Activated CD4-positive, alpha-beta T cell treated with anti-CD3 and anti-CD28 coated beads for 36 hours (primary cell): ENCODE measurements at regions not wholly inside any gene's neighbourhood (a gene's known extent, or its start where the extent isn't known, plus 50 kb on each side); places are given as distances from the start of the nearest gene placed in this dataset.

Experiments used
- ATAC-seq: fragments of 200-7000 bp; cut with Tn5 transposase; one replicate; pipeline ENCODE4 v1.10.0; 2021; ENCODE audit warnings: mild to moderate bottlenecking, moderate library complexity
- CTCF ChIA-PET: fragments of 350-600 bp; sonication (Branson Sonifier 250); formaldehyde crosslinking; loops from one replicate; lab custom pipeline; 2021; ENCODE audit warnings: antibody characterized with exemption; lab: Charles Lee
- POLR2A ChIA-PET: fragments of 350-600 bp; sonication (Branson Sonifier 250); formaldehyde crosslinking; loops from one replicate; lab custom pipeline; 2021; ENCODE audit warnings: antibody characterized with exemption, inconsistent platforms; lab: Charles Lee
- DNase-seq: peaks from one replicate; pipeline ENCODE4 v3.0.0-alpha.2; 2020
- H3K27ac Mint-ChIP-seq: one replicate; pipeline ENCODE4 v1.8.0; 2021; ENCODE audit warnings: mixed read lengths
- H3K27me3 Mint-ChIP-seq: one replicate; pipeline ENCODE4 v1.8.0; 2021; ENCODE audit warnings: mixed read lengths
- H3K36me3 Mint-ChIP-seq: one replicate; pipeline ENCODE4 v1.8.0; 2021; ENCODE audit warnings: low read depth, mixed read lengths
- H3K4me1 Mint-ChIP-seq: one replicate; pipeline ENCODE4 v1.8.0; 2021; ENCODE audit warnings: mixed read lengths
- H3K4me3 Mint-ChIP-seq: one replicate; pipeline ENCODE4 v1.8.0; 2021; ENCODE audit warnings: mild to moderate bottlenecking, moderate library complexity, mixed read lengths
- H3K9me3 Mint-ChIP-seq: one replicate; pipeline ENCODE4 v1.8.0; 2021; ENCODE audit warnings: low read depth, mixed read lengths
- intact Hi-C, 2 experiments: fragments of 100-400 bp; cut with DNase I in 1 of 2; cut with micrococcal nuclease in 1 of 2; formaldehyde crosslinking; loops; one replicate each; pipeline versions ENCODE4 v1.14.2 to v1.15.1; 2022 to 2024; cut with DNase I, micrococcal nuclease

GRCh38 chr2:46850742-46851141, 64.9 kb downstream of the MCFD2 start:
- ChIA-PET CTCF (no interaction called here), POLR2A (no interaction called here)
- no peak for ATAC-seq
- no peak for DNase-seq
- intact Hi-C loops = no loop called here
- Mint-ChIP-seq H3K27me3 (no peaks in the 10 kb centered on the region), H3K9me3 (no peaks in the 10 kb centered on the region), H3K36me3 (no peaks in the 10 kb centered on the region), H3K27ac (no peak overlapping the region), H3K4me3 (no peak overlapping the region), H3K4me1 (no peaks in the 10 kb centered on the region)

DNA sequence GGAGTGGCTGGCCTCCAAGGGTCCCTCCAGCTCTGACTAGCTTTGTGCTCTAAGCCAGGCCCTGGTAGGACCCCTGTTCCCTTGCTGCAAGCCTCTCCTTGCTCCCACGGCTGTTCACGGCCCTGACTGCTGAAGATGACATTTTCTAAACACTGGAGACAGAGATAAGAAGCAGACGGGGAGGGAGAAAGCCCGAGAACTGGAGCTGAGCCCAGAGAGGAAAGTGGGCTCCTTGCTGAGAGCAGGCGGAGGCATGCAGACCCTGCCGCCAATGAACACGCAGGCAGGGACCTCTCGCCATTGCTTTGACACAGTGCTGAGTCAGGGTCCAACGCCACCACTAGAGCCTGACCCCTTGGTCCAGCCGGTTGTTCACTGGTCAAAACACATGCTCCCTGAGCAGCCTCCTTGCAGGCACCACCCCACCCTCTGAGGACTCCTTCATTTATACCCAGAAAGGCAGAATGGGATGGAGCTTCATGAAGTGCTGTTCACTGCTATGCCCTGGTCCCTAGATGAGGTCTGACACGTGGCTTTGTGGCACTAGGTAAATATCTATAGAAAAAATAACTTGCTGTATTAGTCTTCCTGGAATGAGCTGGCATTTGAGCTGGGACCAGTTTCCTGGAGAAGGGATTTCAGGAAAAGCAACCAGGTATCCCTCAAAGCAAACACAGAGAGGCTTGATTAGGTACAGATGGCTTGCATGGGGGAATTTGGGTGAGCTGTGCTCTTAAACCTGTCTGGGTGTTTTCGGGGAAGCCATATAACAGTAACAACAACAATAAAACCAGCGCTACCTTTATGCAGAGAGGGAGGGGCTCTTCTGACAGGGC, 65.7 kb downstream of the MCFD2 start:
- POLR2A ChIA-PET = no interaction called here
- CTCF ChIA-PET = no interaction called here
- intact Hi-C loops = no loop called here

GRCh38 chr2:46849046-46849715, 66.4 kb downstream of the MCFD2 start:
- Mint-ChIP-seq H3K9me3 (no peaks in the 10 kb centered on the region), H3K4me1 (no peaks in the 10 kb centered on the region), H3K36me3 (no peaks in the 10 kb centered on the region), H3K4me3 (no peak overlapping the region), H3K27me3 (no peaks in the 10 kb centered on the region), H3K27ac (no peak overlapping the region)
- CTCF ChIA-PET = no interaction called here
- POLR2A ChIA-PET = no interaction called here
- ATAC-seq (no peak), DNase-seq (no peak)
- intact Hi-C loops = no loop called here

More for the DNA sequence above, 65.7 kb downstream of the MCFD2 start:
- no peaks in the 10 kb centered on the region for H3K27me3 Mint-ChIP-seq
- no peaks in the 10 kb centered on the region for H3K9me3 Mint-ChIP-seq
- H3K36me3 Mint-ChIP-seq = no peaks in the 10 kb centered on the region
- DNase-seq (no peak), ATAC-seq (no peak)
- H3K4me1 Mint-ChIP-seq = no peaks in the 10 kb centered on the region
- H3K4me3 Mint-ChIP-seq = no peak overlapping the region
- no peak overlapping the region for H3K27ac Mint-ChIP-seq

DNA sequence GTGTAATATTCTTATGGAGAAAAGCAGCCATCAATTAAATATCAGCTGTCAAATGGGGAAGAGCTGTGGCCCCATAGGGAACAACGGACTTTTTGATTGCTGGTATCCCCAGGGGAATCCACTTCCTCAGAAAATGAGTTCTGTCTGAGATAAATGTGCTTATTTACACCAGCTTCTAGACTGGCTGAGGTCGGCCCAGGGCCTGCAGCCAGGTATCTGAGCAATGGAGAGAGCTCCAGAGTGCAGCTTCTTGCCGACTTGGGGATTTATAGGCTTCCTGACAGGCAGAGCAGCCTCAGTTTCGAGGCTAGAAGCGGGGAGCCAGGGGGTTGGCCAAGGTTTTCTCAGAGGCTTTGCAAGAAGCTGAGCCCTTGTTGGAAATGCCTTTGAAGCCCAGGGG, 67.2 kb downstream of the MCFD2 start:
- Mint-ChIP-seq H3K4me3 (no peak overlapping the region), H3K27me3 (no peaks in the 10 kb centered on the region), H3K36me3 (no peaks in the 10 kb centered on the region), H3K27ac (no peak overlapping the region), H3K4me1 (no peaks in the 10 kb centered on the region), H3K9me3 (no peaks in the 10 kb centered on the region)
- CTCF ChIA-PET = no interaction called here
- intact Hi-C loops = no loop called here
- POLR2A ChIA-PET = no interaction called here
- ATAC-seq (no peak), DNase-seq (no peak)

- Mint-ChIP-seq H3K27me3 (no peaks in the 10 kb centered on the region), H3K27ac (no peak overlapping the region), H3K36me3 (no peaks in the 10 kb centered on the region), H3K9me3 (no peaks in the 10 kb centered on the region), H3K4me3 (no peak overlapping the region), H3K4me1 (no peaks in the 10 kb centered on the region)
- POLR2A ChIA-PET = no interaction called here
- CTCF ChIA-PET = interaction anchor here (0.6 kb wide), 1 partner anchor 11 kb away, joined by 3 read pairs; no protein-coding TSS in a partner anchor
- intact Hi-C loops = no loop called here
- ATAC-seq (no peak), DNase-seq (no peak)
Measured at GRCh38 chr2:46847726-46848412, 67.7 kb downstream of the MCFD2 start.

DNA sequence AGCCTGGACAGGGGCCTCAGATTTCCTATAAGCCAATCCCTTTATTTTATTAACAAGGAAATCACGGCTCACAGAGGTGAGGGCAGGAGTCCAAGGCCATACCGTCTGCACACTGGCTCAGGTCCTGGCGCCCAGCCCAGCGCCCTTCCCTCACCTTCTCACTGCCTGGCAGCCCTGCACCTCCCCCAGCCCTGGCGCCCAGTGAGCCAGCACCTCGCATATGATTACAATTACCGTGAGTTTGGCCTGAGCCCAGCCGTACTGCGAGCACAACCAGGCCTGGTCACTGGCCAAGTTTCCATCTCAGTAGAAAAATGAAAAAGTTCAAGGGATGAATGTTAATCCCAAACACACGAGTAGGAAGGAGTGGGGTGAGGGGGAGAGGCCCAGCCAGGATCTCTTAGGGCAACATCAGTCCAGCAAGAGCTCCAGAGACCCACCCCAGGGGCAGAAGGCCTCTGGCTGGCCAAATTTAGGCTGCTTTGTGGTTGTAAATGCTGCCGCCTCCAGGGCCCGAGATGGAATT, 68.4 kb downstream of the MCFD2 start:
- ATAC-seq = no peak
- Mint-ChIP-seq H3K27ac (no peak overlapping the region), H3K9me3 (no peaks in the 10 kb centered on the region), H3K27me3 (no peaks in the 10 kb centered on the region), H3K4me3 (no peak overlapping the region), H3K36me3 (no peaks in the 10 kb centered on the region), H3K4me1 (no peaks in the 10 kb centered on the region)
- intact Hi-C loops = no loop called here
- ChIA-PET CTCF (interaction anchor here (0.6 kb wide), 1 partner anchor 11 kb away, joined by 3 read pairs; no protein-coding TSS in a partner anchor), POLR2A (no interaction called here)
- DNase-seq = no peak

DNA sequence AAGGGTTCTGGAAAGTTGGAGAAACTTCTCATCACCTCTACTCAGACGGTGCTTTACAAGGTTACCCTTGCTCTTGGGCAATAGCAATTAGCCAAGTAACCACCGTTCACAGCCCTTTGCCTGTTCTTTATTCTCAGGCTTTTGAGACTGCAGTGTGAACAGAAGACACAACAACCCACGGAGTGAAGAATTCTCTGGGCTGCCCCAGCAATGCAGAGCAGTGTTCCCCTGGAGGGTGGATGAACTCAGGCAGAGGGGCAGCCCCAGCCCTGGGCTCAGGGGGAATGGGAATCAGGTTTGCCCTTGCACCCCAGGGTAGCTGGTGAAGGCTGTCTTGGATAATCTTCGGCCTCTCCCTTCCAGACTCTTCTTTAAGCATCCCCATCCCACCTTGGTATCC, 69.1 kb downstream of the MCFD2 start:
- DNase-seq = no peak
- CTCF ChIA-PET = no interaction called here
- ATAC-seq = no peak

DNA sequence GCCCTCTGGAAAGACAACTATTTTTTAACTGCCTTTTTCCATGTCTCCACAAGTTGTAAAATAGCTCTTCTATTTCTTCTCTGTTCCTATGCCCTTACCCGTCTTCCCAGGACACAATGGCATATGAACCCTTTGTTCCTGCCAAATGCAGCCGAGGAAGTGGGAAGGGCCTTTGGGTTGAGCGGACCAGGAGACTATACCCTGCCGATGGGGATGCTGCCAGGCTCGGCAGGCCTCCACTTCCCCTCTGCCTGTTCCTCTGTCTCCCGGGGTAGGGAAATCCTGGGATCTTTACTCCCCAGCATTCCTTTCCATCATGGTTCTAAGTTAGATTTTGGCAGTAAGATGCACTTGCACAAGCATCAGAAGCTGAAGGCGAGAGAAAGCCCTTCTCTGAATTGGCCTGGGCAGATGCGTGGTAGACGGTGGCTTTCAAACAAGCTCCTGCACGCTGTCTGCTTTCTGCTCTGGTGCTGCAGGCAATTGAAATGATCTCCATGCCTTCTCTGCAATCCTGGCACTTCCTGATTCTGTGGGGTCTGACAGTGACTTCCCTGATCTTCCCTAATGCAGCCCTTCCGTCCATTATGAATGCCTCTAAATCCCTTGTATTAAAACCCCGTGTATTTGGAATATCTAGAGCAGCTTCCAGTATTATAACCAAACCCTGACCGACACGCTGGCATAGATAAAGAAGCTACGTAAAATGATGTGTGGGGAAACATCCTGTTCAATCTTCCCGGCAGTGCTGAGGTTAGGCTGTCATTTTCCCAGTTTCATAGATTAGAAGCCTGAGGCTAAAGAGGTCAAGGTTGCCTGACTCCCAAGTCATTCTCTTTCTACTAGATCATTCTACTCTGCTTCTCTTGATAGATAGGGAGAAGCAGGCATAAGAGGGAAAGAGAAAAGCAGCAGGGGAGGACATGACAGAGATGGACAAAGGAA, 69.8 kb downstream of the MCFD2 start:
- ChIA-PET POLR2A (no interaction called here), CTCF (interaction anchor here (0.6 kb wide), 1 partner anchor 280 kb away, joined by 5 read pairs; no protein-coding TSS in a partner anchor)
- Mint-ChIP-seq H3K36me3 (no peaks in the 10 kb centered on the region), H3K4me3 (no peak overlapping the region), H3K4me1 (no peaks in the 10 kb centered on the region), H3K9me3 (no peaks in the 10 kb centered on the region), H3K27me3 (no peaks in the 10 kb centered on the region), H3K27ac (no peak overlapping the region)
- ATAC-seq (no peak), DNase-seq (no peak)
- intact Hi-C loops = no loop called here

More for the DNA sequence above, 69.1 kb downstream of the MCFD2 start:
- H3K36me3 Mint-ChIP-seq = no peaks in the 10 kb centered on the region
- H3K4me3 Mint-ChIP-seq = no peak overlapping the region
- no peaks in the 10 kb centered on the region for H3K4me1 Mint-ChIP-seq
- intact Hi-C loops = no loop called here
- no peak overlapping the region for H3K27ac Mint-ChIP-seq
- H3K9me3 Mint-ChIP-seq = no peaks in the 10 kb centered on the region
- POLR2A ChIA-PET = no interaction called here
- H3K27me3 Mint-ChIP-seq = no peaks in the 10 kb centered on the region

- no peak overlapping the region for H3K4me3 Mint-ChIP-seq
- ChIA-PET POLR2A (no interaction called here), CTCF (no interaction called here)
- no peaks in the 10 kb centered on the region for H3K9me3 Mint-ChIP-seq
- H3K4me1 Mint-ChIP-seq = no peaks in the 10 kb centered on the region
- no peaks in the 10 kb centered on the region for H3K27me3 Mint-ChIP-seq
- intact Hi-C loops = no loop called here
- no peak overlapping the region for H3K27ac Mint-ChIP-seq
- no peak for DNase-seq
- H3K36me3 Mint-ChIP-seq = no peaks in the 10 kb centered on the region
- ATAC-seq = no peak
Measured at GRCh38 chr2:46844443-46844842, 71.2 kb downstream of the MCFD2 start.

GRCh38 chr2:46844034-46844433, 71.6 kb downstream of the MCFD2 start:
- Mint-ChIP-seq H3K27ac (no peak overlapping the region), H3K4me1 (no peaks in the 10 kb centered on the region), H3K9me3 (no peaks in the 10 kb centered on the region), H3K4me3 (no peak overlapping the region), H3K27me3 (no peaks in the 10 kb centered on the region), H3K36me3 (no peaks in the 10 kb centered on the region)
- ChIA-PET POLR2A (no interaction called here), CTCF (no interaction called here)
- intact Hi-C loops = no loop called here
- no peak for DNase-seq
- ATAC-seq = no peak

DNA sequence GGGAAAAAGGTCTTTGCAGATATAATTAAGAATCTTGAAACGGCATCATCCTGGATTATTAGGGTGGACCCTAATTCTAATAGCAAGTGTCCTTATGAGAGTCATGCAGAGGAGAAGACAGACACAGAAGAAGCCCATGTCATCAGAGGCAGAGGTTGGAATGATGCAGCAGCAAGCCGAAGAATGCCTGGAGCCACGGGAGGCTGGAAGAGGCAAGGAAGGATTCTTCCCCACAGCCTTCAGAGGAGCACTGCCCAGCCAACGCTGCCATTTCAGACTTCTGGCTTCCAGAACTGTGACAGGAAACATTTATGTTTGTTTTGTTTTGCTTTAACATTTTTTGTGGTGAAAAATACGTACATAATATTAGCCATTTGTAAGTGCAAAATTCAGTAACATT, 72.3 kb downstream of the MCFD2 start:
- ChIA-PET POLR2A (no interaction called here), CTCF (interaction anchor here (0.7 kb wide), 1 partner anchor 101 kb away, joined by 3 read pairs; no protein-coding TSS in a partner anchor)
- ATAC-seq (no peak), DNase-seq (no peak)
- no peak overlapping the region for H3K4me3 Mint-ChIP-seq
- intact Hi-C loops = no loop called here
- H3K9me3 Mint-ChIP-seq = no peaks in the 10 kb centered on the region
- no peaks in the 10 kb centered on the region for H3K36me3 Mint-ChIP-seq
- no peak overlapping the region for H3K27ac Mint-ChIP-seq
- H3K4me1 Mint-ChIP-seq = no peaks in the 10 kb centered on the region
- H3K27me3 Mint-ChIP-seq = no peaks in the 10 kb centered on the region
